ENCODE measurements at regions not wholly inside any gene's neighbourhood (a gene's known extent, or its start where the extent isn't known, plus 50 kb on each side); places are given as distances from the start of the nearest gene placed in this dataset.

DNA sequence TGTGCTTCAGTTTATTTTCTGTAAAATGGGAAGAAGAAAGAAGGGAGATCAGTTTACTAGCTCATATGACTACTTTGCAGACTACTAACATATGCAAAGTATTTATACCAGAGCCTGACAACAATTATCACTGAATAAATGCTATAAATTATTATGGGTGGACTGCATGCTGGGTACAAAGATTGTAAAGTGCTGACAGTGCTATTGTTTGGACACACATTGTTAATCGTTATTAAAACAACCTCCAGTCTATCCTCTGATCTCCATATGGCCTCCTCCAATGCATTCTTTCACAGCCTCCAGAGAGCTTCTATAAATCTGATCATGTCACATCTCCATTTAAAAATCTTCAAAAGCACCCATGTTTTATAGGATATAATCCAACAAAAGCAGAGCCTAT, 90.1 kb upstream of the HS3ST1 start:
- no peaks in the 10 kb centered on the region for H3K4me1 ChIP-seq (replicated peaks in 1 of 4; ENCODE audit: control insufficient read depth in 3 of 4, insufficient read depth in 4 of 4, low read length in 3 of 4)
- H3K4me3 ChIP-seq (ENCODE audit: extremely low read depth in 1 of 4, insufficient read depth in 2 of 4, low read depth in 3 of 4, low read length in 4 of 4): no peak overlapping the region
- H3K36me3 ChIP-seq (ENCODE audit: control insufficient read depth in 2 of 4, insufficient read depth in 4 of 4, low read length in 3 of 4): no peaks in the 10 kb centered on the region
- H4K8ac ChIP-seq (ENCODE audit: extremely low read depth, insufficient read depth, low read length): no peak overlapping the region
- DNase-seq (ENCODE audit: low read depth in 1 of 2, low spot score in 2 of 2): no peak
- H3K23me2 ChIP-seq (ENCODE audit: low read depth, low read length): no peaks in the 10 kb centered on the region
- H4K5ac ChIP-seq (ENCODE audit: insufficient read length, low read depth, low read length): no peak overlapping the region
- CTCF ChIA-PET (ENCODE audit: partially characterized antibody): no interaction called here
- H3K4ac ChIP-seq (replicated peaks; ENCODE audit: insufficient read length, low read depth, low read length): no peak overlapping the region
- 89% methylated on average over 1 of the region's 1 CpG; no CpG with 5 or more reads in 1 of the 2 experiments for WGBS, 2 experiments (ENCODE audit: extremely low coverage in 1 of 2, insufficient coverage in 1 of 2, insufficient read length in 1 of 2, insufficient replicate concordance in 2 of 2, low coverage in 1 of 2, low lambda C conversion rate in 2 of 2, missing lambda C conversion rate in 1 of 2)
- H2BK20ac ChIP-seq (ENCODE audit: low read length): no peak overlapping the region
- H2BK5ac ChIP-seq (ENCODE audit: low read depth, low read length): no peak overlapping the region
- no peak overlapping the region for H3K56ac ChIP-seq (replicated peaks; ENCODE audit: insufficient read length, low read depth, low read length)
- no peak overlapping the region for H2AK5ac ChIP-seq (ENCODE audit: low read depth, low read length)
- H3K18ac ChIP-seq (ENCODE audit: extremely low read depth, low read length): no peak overlapping the region
- no peak for FAIRE-seq
- H3K27me3 ChIP-seq (replicated peaks in 1 of 4; ENCODE audit: control insufficient read depth in 3 of 4, extremely low read depth in 1 of 4, insufficient read depth in 3 of 4, low read length in 3 of 4): no peaks in the 10 kb centered on the region
- H3K23ac ChIP-seq (ENCODE audit: insufficient read length): no peak overlapping the region
- H3K14ac ChIP-seq (ENCODE audit: insufficient read length): no peak overlapping the region
- POLR2A ChIA-PET (ENCODE audit: partially characterized antibody): no interaction called here
- H3K9me3 ChIP-seq (ENCODE audit: insufficient read depth in 2 of 2, low read depth in 1 of 2, low read length in 1 of 2): no peaks in the 10 kb centered on the region
- no peak overlapping the region for H3K27ac ChIP-seq (ENCODE audit: low read depth, low read length)
- no peak overlapping the region for H3K9ac ChIP-seq (replicated peaks in 1 of 4; ENCODE audit: extremely low read depth in 1 of 4, low read depth in 3 of 4, low read length in 3 of 4)
- no peak overlapping the region for H3K4me2 ChIP-seq (ENCODE audit: insufficient read depth in 1 of 2, low read depth in 2 of 2, low read length in 2 of 2)
- no peaks in the 10 kb centered on the region for H3K79me2 ChIP-seq (ENCODE audit: control insufficient read depth in 1 of 2, insufficient read depth in 2 of 2, low read length in 2 of 2)
- H2BK120ac ChIP-seq (replicated peaks; ENCODE audit: low read depth, low read length): no peak overlapping the region
- H2BK15ac ChIP-seq (ENCODE audit: low read length): no peak overlapping the region
- H4K91ac ChIP-seq (replicated peaks; ENCODE audit: insufficient read length, low read length): no peak overlapping the region
- H2BK12ac ChIP-seq (ENCODE audit: low read depth, low read length): no peak overlapping the region
- H4K20me1 ChIP-seq (replicated peaks in 1 of 2; ENCODE audit: control insufficient read depth in 1 of 2, insufficient read depth in 2 of 2, low read length in 2 of 2): no peaks in the 10 kb centered on the region
- no peak overlapping the region for H2AFZ ChIP-seq (ENCODE audit: low read length)
- no peaks in the 10 kb centered on the region for H3K79me1 ChIP-seq (ENCODE audit: low read depth, low read length)
- TF ChIP-seq, protein P1, sequence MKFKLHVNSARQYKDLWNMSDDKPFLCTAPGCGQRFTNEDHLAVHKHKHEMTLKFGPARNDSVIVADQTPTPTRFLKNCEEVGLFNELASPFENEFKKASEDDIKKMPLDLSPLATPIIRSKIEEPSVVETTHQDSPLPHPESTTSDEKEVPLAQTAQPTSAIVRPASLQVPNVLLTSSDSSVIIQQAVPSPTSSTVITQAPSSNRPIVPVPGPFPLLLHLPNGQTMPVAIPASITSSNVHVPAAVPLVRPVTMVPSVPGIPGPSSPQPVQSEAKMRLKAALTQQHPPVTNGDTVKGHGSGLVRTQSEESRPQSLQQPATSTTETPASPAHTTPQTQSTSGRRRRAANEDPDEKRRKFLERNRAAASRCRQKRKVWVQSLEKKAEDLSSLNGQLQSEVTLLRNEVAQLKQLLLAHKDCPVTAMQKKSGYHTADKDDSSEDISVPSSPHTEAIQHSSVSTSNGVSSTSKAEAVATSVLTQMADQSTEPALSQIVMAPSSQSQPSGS (IDR thresholded peaks at IDR 0.05; ENCODE audit: low read length): no peak
- TF ChIP-seq SUZ12 (IDR thresholded peaks at IDR 0.05; ENCODE audit: low read length): no peak
- no peak for TF ChIP-seq BRCA1 (IDR thresholded peaks at IDR 0.05; ENCODE audit: low read depth, low read length)
- TF ChIP-seq, protein P2, sequence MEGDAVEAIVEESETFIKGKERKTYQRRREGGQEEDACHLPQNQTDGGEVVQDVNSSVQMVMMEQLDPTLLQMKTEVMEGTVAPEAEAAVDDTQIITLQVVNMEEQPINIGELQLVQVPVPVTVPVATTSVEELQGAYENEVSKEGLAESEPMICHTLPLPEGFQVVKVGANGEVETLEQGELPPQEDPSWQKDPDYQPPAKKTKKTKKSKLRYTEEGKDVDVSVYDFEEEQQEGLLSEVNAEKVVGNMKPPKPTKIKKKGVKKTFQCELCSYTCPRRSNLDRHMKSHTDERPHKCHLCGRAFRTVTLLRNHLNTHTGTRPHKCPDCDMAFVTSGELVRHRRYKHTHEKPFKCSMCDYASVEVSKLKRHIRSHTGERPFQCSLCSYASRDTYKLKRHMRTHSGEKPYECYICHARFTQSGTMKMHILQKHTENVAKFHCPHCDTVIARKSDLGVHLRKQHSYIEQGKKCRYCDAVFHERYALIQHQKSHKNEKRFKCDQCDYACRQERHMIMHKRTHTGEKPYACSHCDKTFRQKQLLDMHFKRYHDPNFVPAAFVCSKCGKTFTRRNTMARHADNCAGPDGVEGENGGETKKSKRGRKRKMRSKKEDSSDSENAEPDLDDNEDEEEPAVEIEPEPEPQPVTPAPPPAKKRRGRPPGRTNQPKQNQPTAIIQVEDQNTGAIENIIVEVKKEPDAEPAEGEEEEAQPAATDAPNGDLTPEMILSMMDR (IDR thresholded peaks at IDR 0.05; ENCODE audit: control extremely low read depth in 1 of 3, insufficient read depth in 1 of 3, low read depth in 1 of 3, low read length in 3 of 3): no peak
- TF ChIP-seq TBP (IDR thresholded peaks at IDR 0.05; ENCODE audit: low read depth, low read length): no peak
- TF ChIP-seq RFX5 (IDR thresholded peaks at IDR 0.05; ENCODE audit: borderline replicate concordance, low read depth, low read length): no peak
- TF ChIP-seq RXRA (IDR thresholded peaks at IDR 0.05; ENCODE audit: insufficient read depth, low read depth, low read length): no peak
- TF ChIP-seq, protein P3, sequence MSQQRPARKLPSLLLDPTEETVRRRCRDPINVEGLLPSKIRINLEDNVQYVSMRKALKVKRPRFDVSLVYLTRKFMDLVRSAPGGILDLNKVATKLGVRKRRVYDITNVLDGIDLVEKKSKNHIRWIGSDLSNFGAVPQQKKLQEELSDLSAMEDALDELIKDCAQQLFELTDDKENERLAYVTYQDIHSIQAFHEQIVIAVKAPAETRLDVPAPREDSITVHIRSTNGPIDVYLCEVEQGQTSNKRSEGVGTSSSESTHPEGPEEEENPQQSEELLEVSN (IDR thresholded peaks at IDR 0.05): no peak
- TF ChIP-seq SIRT6 (IDR thresholded peaks at IDR 0.05; ENCODE audit: low read length): no peak
- TF ChIP-seq ZNF274 (IDR thresholded peaks at IDR 0.05; ENCODE audit: borderline replicate concordance, extremely low read depth, low read length): no peak
